RCC 7860 (cell line): ENCODE measurements at regions not wholly inside any gene's neighbourhood (a gene's known extent, or its start where the extent isn't known, plus 50 kb on each side); places are given as distances from the start of the nearest gene placed in this dataset.
"Not testable (repeated sequence)": the region's sequence is repeated elsewhere in the genome, so short reads cannot be mapped to it uniquely, and the experiment has no call there.

Experiments
- DNase-seq: peaks from one replicate; pipeline ENCODE4 v3.0.0-alpha.2; 2015; ENCODE audit warnings: low spot score
- FAIRE-seq: peaks from 2 replicates; lab custom pipeline; 2012; peaks lifted over from hg19 to GRCh38; lab: Jason Lieb, UNC

GRCh38 chr5:25570067-25570583, 925.3 kb upstream of the CDH10 start:
- FAIRE-seq = no peak
- no peak for DNase-seq

- DNase-seq = no peak
- no peak for FAIRE-seq
These were observed 924.3 kb upstream of the CDH10 start for GRCh38 chr5:25568989-25569625.

- FAIRE-seq = peak; percentile 31
- DNase-seq = no peak
These were observed 923.5 kb upstream of the CDH10 start for GRCh38 chr5:25568294-25568693.

GRCh38 chr5:25567881-25568280, 923.1 kb upstream of the CDH10 start:
- no peak for DNase-seq
- no peak for FAIRE-seq

- FAIRE-seq = no peak
These were observed 917.9 kb upstream of the CDH10 start for GRCh38 chr5:25562656-25563055.

GRCh38 chr5:25554077-25554476, 909.3 kb upstream of the CDH10 start:
- no peak for DNase-seq

More at GRCh38 chr5:25562656-25563055, 917.9 kb upstream of the CDH10 start:
- DNase-seq = no peak

GRCh38 chr5:25552871-25553481, 908.2 kb upstream of the CDH10 start:
- FAIRE-seq (no peak), DNase-seq (no peak)

More at GRCh38 chr5:25554077-25554476, 909.3 kb upstream of the CDH10 start:
- no peak for FAIRE-seq

GRCh38 chr5:25550793-25551192, 906.0 kb upstream of the CDH10 start:
- no peak for DNase-seq

GRCh38 chr5:25544652-25545249, 900.0 kb upstream of the CDH10 start:
- DNase-seq = peak; percentile 31
- peak; percentile 69 for FAIRE-seq

More at GRCh38 chr5:25550793-25551192, 906.0 kb upstream of the CDH10 start:
- peak; percentile 38 for FAIRE-seq

GRCh38 chr5:25540628-25541027, 895.9 kb upstream of the CDH10 start:
- DNase-seq (no peak), FAIRE-seq (no peak)

- DNase-seq = no peak
- no peak for FAIRE-seq
These were observed 894.8 kb upstream of the CDH10 start for GRCh38 chr5:25539536-25539935.

- not testable (repeated sequence) for FAIRE-seq, DNase-seq
These were observed 891.7 kb upstream of the CDH10 start for GRCh38 chr5:25536461-25536860.

GRCh38 chr5:25516141-25516540, 871.4 kb upstream of the CDH10 start:
- no peak for DNase-seq

GRCh38 chr5:25515525-25515924, 870.7 kb upstream of the CDH10 start:
- FAIRE-seq = no peak
- DNase-seq = no peak

More at GRCh38 chr5:25516141-25516540, 871.4 kb upstream of the CDH10 start:
- FAIRE-seq = no peak

GRCh38 chr5:25510692-25511091, 865.9 kb upstream of the CDH10 start:
- DNase-seq, FAIRE-seq: not testable (repeated sequence)

- peak; percentile 18 for FAIRE-seq
- DNase-seq = not testable (repeated sequence)
These were observed 863.2 kb upstream of the CDH10 start for GRCh38 chr5:25508011-25508410.

- DNase-seq = no peak
- no peak for FAIRE-seq
These were observed 855.9 kb upstream of the CDH10 start for GRCh38 chr5:25500635-25501034.

GRCh38 chr5:25489834-25490538, 845.2 kb upstream of the CDH10 start:
- FAIRE-seq = peak; percentile 92
- peak; percentile 76 for DNase-seq

- DNase-seq (no peak), FAIRE-seq (no peak)
These were observed 843.3 kb upstream of the CDH10 start for GRCh38 chr5:25488119-25488518.

GRCh38 chr5:25484391-25484790, 839.6 kb upstream of the CDH10 start:
- DNase-seq (no peak), FAIRE-seq (no peak)

- no peak for DNase-seq
- no peak for FAIRE-seq
These were observed 836.7 kb upstream of the CDH10 start for GRCh38 chr5:25481463-25481862.
